ENCODE measurements at regions not wholly inside any gene's neighbourhood (a gene's known extent, or its start where the extent isn't known, plus 50 kb on each side); places are given as distances from the start of the nearest gene placed in this dataset.
"Not testable (repeated sequence)": the region's sequence is repeated elsewhere in the genome, so short reads cannot be mapped to it uniquely, and the experiment has no call there.

GRCh38 chr5:52017567-52017966 lies 634.3 kb downstream of the ISL1 start:
- Histone ChIP-seq H3K36me3 (ENCODE audit: insufficient read depth, low read length) (no peaks in the 10 kb centered on the region), H3F3A (ENCODE audit: insufficient read depth, low read length, poor library complexity, severe bottlenecking) (no peaks in the 10 kb centered on the region), H3K4me2 (ENCODE audit: low read length) (no peak overlapping the region), H3K27ac (ENCODE audit: low read length) (no peak overlapping the region), H3K9me3 (ENCODE audit: low read length) (no peaks in the 10 kb centered on the region), H3K4me3 (ENCODE audit: low read length) (no peak overlapping the region), H3K79me2 (replicated peaks; ENCODE audit: insufficient read depth, low read length) (no peaks in the 10 kb centered on the region), H3K27me3 (ENCODE audit: insufficient read depth, low read depth, low read length) (no peaks in the 10 kb centered on the region), H4K20me1 (ENCODE audit: insufficient read depth) (no peaks in the 10 kb centered on the region), H3K9me2 (ENCODE audit: insufficient read depth, low read length) (no peaks in the 10 kb centered on the region), H2AFZ (ENCODE audit: low read depth, low read length) (no peak overlapping the region), H3K9ac (ENCODE audit: low read length) (no peak overlapping the region)
- no peak for TF ChIP-seq EZH2 (IDR thresholded peaks at IDR 0.05; ENCODE audit: borderline replicate concordance, insufficient read depth, low read length, poor library complexity, severe bottlenecking)
- no peak for TF ChIP-seq EP300 (conservative IDR thresholded peaks at IDR 0.05; ENCODE audit: poor library complexity, severe bottlenecking)
- TF ChIP-seq, protein P1, sequence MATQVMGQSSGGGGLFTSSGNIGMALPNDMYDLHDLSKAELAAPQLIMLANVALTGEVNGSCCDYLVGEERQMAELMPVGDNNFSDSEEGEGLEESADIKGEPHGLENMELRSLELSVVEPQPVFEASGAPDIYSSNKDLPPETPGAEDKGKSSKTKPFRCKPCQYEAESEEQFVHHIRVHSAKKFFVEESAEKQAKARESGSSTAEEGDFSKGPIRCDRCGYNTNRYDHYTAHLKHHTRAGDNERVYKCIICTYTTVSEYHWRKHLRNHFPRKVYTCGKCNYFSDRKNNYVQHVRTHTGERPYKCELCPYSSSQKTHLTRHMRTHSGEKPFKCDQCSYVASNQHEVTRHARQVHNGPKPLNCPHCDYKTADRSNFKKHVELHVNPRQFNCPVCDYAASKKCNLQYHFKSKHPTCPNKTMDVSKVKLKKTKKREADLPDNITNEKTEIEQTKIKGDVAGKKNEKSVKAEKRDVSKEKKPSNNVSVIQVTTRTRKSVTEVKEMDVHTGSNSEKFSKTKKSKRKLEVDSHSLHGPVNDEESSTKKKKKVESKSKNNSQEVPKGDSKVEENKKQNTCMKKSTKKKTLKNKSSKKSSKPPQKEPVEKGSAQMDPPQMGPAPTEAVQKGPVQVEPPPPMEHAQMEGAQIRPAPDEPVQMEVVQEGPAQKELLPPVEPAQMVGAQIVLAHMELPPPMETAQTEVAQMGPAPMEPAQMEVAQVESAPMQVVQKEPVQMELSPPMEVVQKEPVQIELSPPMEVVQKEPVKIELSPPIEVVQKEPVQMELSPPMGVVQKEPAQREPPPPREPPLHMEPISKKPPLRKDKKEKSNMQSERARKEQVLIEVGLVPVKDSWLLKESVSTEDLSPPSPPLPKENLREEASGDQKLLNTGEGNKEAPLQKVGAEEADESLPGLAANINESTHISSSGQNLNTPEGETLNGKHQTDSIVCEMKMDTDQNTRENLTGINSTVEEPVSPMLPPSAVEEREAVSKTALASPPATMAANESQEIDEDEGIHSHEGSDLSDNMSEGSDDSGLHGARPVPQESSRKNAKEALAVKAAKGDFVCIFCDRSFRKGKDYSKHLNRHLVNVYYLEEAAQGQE (IDR thresholded peaks at IDR 0.05; ENCODE audit: borderline replicate concordance), result no peak
- TF ChIP-seq RAD21 (conservative IDR thresholded peaks at IDR 0.05), result no peak
- no peak for TF ChIP-seq MXI1 (conservative IDR thresholded peaks at IDR 0.05; ENCODE audit: poor library complexity, severe bottlenecking)
- TF ChIP-seq CTCF (IDR thresholded peaks at IDR 0.05; ENCODE audit: poor library complexity, severe bottlenecking), result no peak
- TF ChIP-seq TAF1 (IDR thresholded peaks at IDR 0.05; ENCODE audit: low read depth), result no peak
- TF ChIP-seq POLR2AphosphoS5 (IDR thresholded peaks at IDR 0.05), result no peak
- no peak for TF ChIP-seq SMC3 (conservative IDR thresholded peaks at IDR 0.05; ENCODE audit: poor library complexity)

DNA sequence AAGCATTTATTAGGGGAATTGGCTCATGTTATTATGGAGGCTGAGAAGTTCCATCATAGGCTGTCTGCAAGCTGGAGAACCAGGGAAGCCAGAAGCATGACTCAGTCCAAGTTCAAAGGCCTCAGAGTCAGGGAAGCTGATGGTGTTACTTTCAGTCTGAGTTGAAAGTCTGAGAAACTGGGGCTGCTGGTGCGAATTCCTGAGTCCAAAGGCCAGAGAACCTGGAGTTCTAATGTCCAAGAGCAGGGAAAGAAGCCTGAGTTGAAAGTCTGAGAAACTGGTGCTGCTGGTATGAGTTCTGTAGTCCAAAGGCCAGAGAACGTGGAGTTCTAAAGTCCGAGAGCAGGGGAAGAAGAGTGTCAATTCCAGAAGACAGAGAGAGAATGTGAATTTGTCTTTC lies 641.1 kb downstream of the ISL1 start:
- H3K79me2 ChIP-seq (replicated peaks; ENCODE audit: insufficient read depth, low read length), result no peaks in the 10 kb centered on the region
- H3K4me2 ChIP-seq (ENCODE audit: low read length), result no peak overlapping the region
- TF ChIP-seq EP300 (conservative IDR thresholded peaks at IDR 0.05; ENCODE audit: poor library complexity, severe bottlenecking) (no peak), SMC3 (conservative IDR thresholded peaks at IDR 0.05; ENCODE audit: poor library complexity) (no peak), POLR2AphosphoS5 (IDR thresholded peaks at IDR 0.05) (no peak), EZH2 (IDR thresholded peaks at IDR 0.05; ENCODE audit: borderline replicate concordance, insufficient read depth, low read length, poor library complexity, severe bottlenecking) (no peak), MXI1 (conservative IDR thresholded peaks at IDR 0.05; ENCODE audit: poor library complexity, severe bottlenecking) (no peak), CTCF (IDR thresholded peaks at IDR 0.05; ENCODE audit: poor library complexity, severe bottlenecking) (no peak), RAD21 (conservative IDR thresholded peaks at IDR 0.05) (no peak), TAF1 (IDR thresholded peaks at IDR 0.05; ENCODE audit: low read depth) (no peak)
- TF ChIP-seq, protein P1 (IDR thresholded peaks at IDR 0.05; ENCODE audit: borderline replicate concordance), result no peak
- H3K9me3 ChIP-seq (ENCODE audit: low read length), result no peaks in the 10 kb centered on the region
- no peak overlapping the region for H3K27ac ChIP-seq (ENCODE audit: low read length)
- no peak overlapping the region for H3K9ac ChIP-seq (ENCODE audit: low read length)
- no peak overlapping the region for H3K4me3 ChIP-seq (ENCODE audit: low read length)
- no peak overlapping the region for H2AFZ ChIP-seq (ENCODE audit: low read depth, low read length)
- no peaks in the 10 kb centered on the region for H3F3A ChIP-seq (ENCODE audit: insufficient read depth, low read length, poor library complexity, severe bottlenecking)
- no peaks in the 10 kb centered on the region for H3K9me2 ChIP-seq (ENCODE audit: insufficient read depth, low read length)
- H3K27me3 ChIP-seq (ENCODE audit: insufficient read depth, low read depth, low read length), result no peaks in the 10 kb centered on the region
- no peaks in the 10 kb centered on the region for H4K20me1 ChIP-seq (ENCODE audit: insufficient read depth)
- no peaks in the 10 kb centered on the region for H3K36me3 ChIP-seq (ENCODE audit: insufficient read depth, low read length)

GRCh38 chr5:52029836-52030235 lies 646.6 kb downstream of the ISL1 start:
- H3K79me2 ChIP-seq (replicated peaks; ENCODE audit: insufficient read depth, low read length), result not testable (repeated sequence)

More at GRCh38 chr5:52029836-52030235, 646.6 kb downstream of the ISL1 start:
- H3K36me3 ChIP-seq (ENCODE audit: insufficient read depth, low read length); H3K9me3 ChIP-seq (ENCODE audit: low read length); H3K27ac ChIP-seq (ENCODE audit: low read length); H3F3A ChIP-seq (ENCODE audit: insufficient read depth, low read length, poor library complexity, severe bottlenecking); H2AFZ ChIP-seq (ENCODE audit: low read depth, low read length); H3K27me3 ChIP-seq (ENCODE audit: insufficient read depth, low read depth, low read length); H3K4me3 ChIP-seq (ENCODE audit: low read length); H3K9me2 ChIP-seq (ENCODE audit: insufficient read depth, low read length); H3K9ac ChIP-seq (ENCODE audit: low read length); H4K20me1 ChIP-seq (ENCODE audit: insufficient read depth); H3K4me2 ChIP-seq (ENCODE audit: low read length): not testable (repeated sequence)
